Natural killer cell (primary cell): ENCODE measurements at regions not wholly inside any gene's neighbourhood (a gene's known extent, or its start where the extent isn't known, plus 50 kb on each side); places are given as distances from the start of the nearest gene placed in this dataset.

Experiments used
- ATAC-seq, 3 donors: fragments of 150-1000 bp in 2 of 3; fragments of 200-7000 bp in 1 of 3; cut with Tn5 transposase; 1 replicate in 1 of 3; 2 replicates in 2 of 3; pipeline ENCODE4 v1.10.0; 2021; ENCODE audit warnings: mild to moderate bottlenecking in 2 of 3, moderate library complexity in 2 of 3
- DNase-seq, 2 donors: peaks; one replicate each; pipeline versions ENCODE4 v3.0.0 to v3.0.0-alpha.2; 2013 to 2021; ENCODE audit warnings: mixed read lengths in 1 of 2
- H3K27ac ChIP-seq: one replicate; pipeline ENCODE4 v1.5.1; 2013; ENCODE audit warnings: mild to moderate bottlenecking, low read length
- H3K27me3 ChIP-seq: one replicate; pipeline ENCODE4 v1.6.1; 2013; ENCODE audit warnings: low read length; ENCODE audit not compliant: control insufficient read depth, insufficient read depth
- H3K36me3 ChIP-seq: one replicate; pipeline ENCODE4 v1.6.1; 2013; ENCODE audit warnings: low read length; ENCODE audit not compliant: control insufficient read depth, insufficient read depth
- H3K4me1 ChIP-seq: one replicate; pipeline ENCODE4 v1.6.1; 2013; ENCODE audit warnings: low read length; ENCODE audit not compliant: control insufficient read depth, insufficient read depth
- H3K4me3 ChIP-seq: one replicate; pipeline ENCODE4 v1.5.1; 2013; ENCODE audit warnings: low read length
- H3K9me3 ChIP-seq: one replicate; pipeline ENCODE4 v1.6.1; 2013; ENCODE audit warnings: low read length; ENCODE audit not compliant: control insufficient read depth, insufficient read depth
- H3K27ac Mint-ChIP-seq, 2 donors: one replicate each; pipeline ENCODE4 v1.8.0; 2022; ENCODE audit warnings: mild to moderate bottlenecking in 2 of 2, mixed read lengths in 2 of 2, moderate library complexity in 1 of 2
- H3K27me3 Mint-ChIP-seq, 2 donors: one replicate each; pipeline ENCODE4 v1.8.0; 2022; ENCODE audit warnings: low read depth in 2 of 2, mixed read lengths in 2 of 2
- H3K36me3 Mint-ChIP-seq: one replicate; pipeline ENCODE4 v1.8.0; 2022; ENCODE audit warnings: mixed read lengths
- H3K4me1 Mint-ChIP-seq, 2 donors: one replicate each; pipeline ENCODE4 v1.8.0; 2022; ENCODE audit warnings: mixed read lengths in 2 of 2
- H3K4me3 Mint-ChIP-seq: one replicate; pipeline ENCODE4 v1.8.0; 2022; ENCODE audit warnings: mild to moderate bottlenecking, moderate library complexity, mixed read lengths
- H3K9me3 Mint-ChIP-seq, 2 donors: one replicate each; pipeline ENCODE4 v1.8.0; 2022; ENCODE audit warnings: mixed read lengths in 2 of 2
- WGBS: methylation state at CpG from one replicate; pipeline ENCODE4 v1.1.7; 2013; ENCODE audit warnings: missing lambda C conversion rate; ENCODE audit not compliant: insufficient coverage; 5-methylcytosine and 5-hydroxymethylcytosine counted together
- intact Hi-C: fragments of 100-400 bp; cut with micrococcal nuclease; formaldehyde crosslinking; loops from one replicate; pipeline ENCODE4 v1.14.2; 2022
- TF ChIP-seq, protein P1 (sequence below): fragments of 200-600 bp; IDR thresholded peaks from one replicate; pipeline ENCODE4 v1.8.0; 2022; ENCODE audit warnings: antibody characterized with exemption

- Mint-ChIP-seq H3K27ac (no peak overlapping the region), H3K9me3 (peaks cover 11 to 12% of the 10 kb centered on the region in 2 donors), H3K27me3 (no peaks in the 10 kb centered on the region), H3K4me1 (peaks cover 0 to 6% of the 10 kb centered on the region in 2 donors), H3K36me3 (no peaks in the 10 kb centered on the region), H3K4me3 (no peak overlapping the region)
- Histone ChIP-seq H3K27ac (no peak overlapping the region), H3K4me1 (no peaks in the 10 kb centered on the region), H3K9me3 (no peaks in the 10 kb centered on the region), H3K36me3 (no peaks in the 10 kb centered on the region), H3K27me3 (no peaks in the 10 kb centered on the region), H3K4me3 (no peak overlapping the region)
- 80% methylated on average over 6 of the region's 6 CpGs for WGBS
- intact Hi-C loops: no loop called here
- ATAC-seq: no peak
- DNase-seq: no peak
- TF ChIP-seq, protein P1, sequence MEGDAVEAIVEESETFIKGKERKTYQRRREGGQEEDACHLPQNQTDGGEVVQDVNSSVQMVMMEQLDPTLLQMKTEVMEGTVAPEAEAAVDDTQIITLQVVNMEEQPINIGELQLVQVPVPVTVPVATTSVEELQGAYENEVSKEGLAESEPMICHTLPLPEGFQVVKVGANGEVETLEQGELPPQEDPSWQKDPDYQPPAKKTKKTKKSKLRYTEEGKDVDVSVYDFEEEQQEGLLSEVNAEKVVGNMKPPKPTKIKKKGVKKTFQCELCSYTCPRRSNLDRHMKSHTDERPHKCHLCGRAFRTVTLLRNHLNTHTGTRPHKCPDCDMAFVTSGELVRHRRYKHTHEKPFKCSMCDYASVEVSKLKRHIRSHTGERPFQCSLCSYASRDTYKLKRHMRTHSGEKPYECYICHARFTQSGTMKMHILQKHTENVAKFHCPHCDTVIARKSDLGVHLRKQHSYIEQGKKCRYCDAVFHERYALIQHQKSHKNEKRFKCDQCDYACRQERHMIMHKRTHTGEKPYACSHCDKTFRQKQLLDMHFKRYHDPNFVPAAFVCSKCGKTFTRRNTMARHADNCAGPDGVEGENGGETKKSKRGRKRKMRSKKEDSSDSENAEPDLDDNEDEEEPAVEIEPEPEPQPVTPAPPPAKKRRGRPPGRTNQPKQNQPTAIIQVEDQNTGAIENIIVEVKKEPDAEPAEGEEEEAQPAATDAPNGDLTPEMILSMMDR: no peak
These were observed 1768.5 kb downstream of the PCDH9 start for GRCh38 chr13:65461590-65461989.

GRCh38 chr13:65460136-65460535, 1770.0 kb downstream of the PCDH9 start:
- intact Hi-C loops: no loop called here
- TF ChIP-seq, protein P1: no peak
- Mint-ChIP-seq H3K27me3 (no peaks in the 10 kb centered on the region), H3K9me3 (peaks cover 4 to 5% of the 10 kb centered on the region in 2 donors), H3K4me1 (peaks cover 0 to 6% of the 10 kb centered on the region in 2 donors), H3K36me3 (no peaks in the 10 kb centered on the region), H3K27ac (no peak overlapping the region), H3K4me3 (no peak overlapping the region)
- no peaks in the 10 kb centered on the region for H3K4me1 ChIP-seq
- no peak overlapping the region for H3K27ac ChIP-seq
- WGBS: no CpG with 5 or more reads among the region's 1 CpG
- no peak overlapping the region for H3K4me3 ChIP-seq
- no peaks in the 10 kb centered on the region for H3K27me3 ChIP-seq
- no peaks in the 10 kb centered on the region for H3K36me3 ChIP-seq
- no peak for DNase-seq
- no peak for ATAC-seq
- H3K9me3 ChIP-seq: no peaks in the 10 kb centered on the region

- Mint-ChIP-seq H3K9me3 (peaks cover 0 to 2% of the 10 kb centered on the region in 2 donors), H3K4me1 (no peaks in the 10 kb centered on the region), H3K36me3 (no peaks in the 10 kb centered on the region), H3K4me3 (no peak overlapping the region), H3K27me3 (no peaks in the 10 kb centered on the region), H3K27ac (no peak overlapping the region)
- TF ChIP-seq, protein P1: no peak
- 88% methylated on average over 1 of the region's 5 CpGs for WGBS
- intact Hi-C loops: no loop called here
- Histone ChIP-seq H3K9me3 (no peaks in the 10 kb centered on the region), H3K4me1 (no peaks in the 10 kb centered on the region), H3K27me3 (no peaks in the 10 kb centered on the region), H3K36me3 (no peaks in the 10 kb centered on the region), H3K27ac (no peak overlapping the region), H3K4me3 (no peak overlapping the region)
- no peak for DNase-seq
- ATAC-seq: no peak
These were observed 1773.8 kb downstream of the PCDH9 start for GRCh38 chr13:65456150-65456912.

GRCh38 chr13:65454403-65454802, 1775.7 kb downstream of the PCDH9 start:
- ATAC-seq (no peak), DNase-seq (no peak)
- H3K27me3 ChIP-seq: no peaks in the 10 kb centered on the region
- H3K4me3 ChIP-seq: no peak overlapping the region
- no peaks in the 10 kb centered on the region for H3K27me3 Mint-ChIP-seq
- H3K36me3 ChIP-seq: no peaks in the 10 kb centered on the region
- 73% methylated on average over 1 of the region's 4 CpGs for WGBS
- H3K27ac Mint-ChIP-seq: no peak overlapping the region
- H3K4me1 Mint-ChIP-seq: no peaks in the 10 kb centered on the region
- H3K4me3 Mint-ChIP-seq: no peak overlapping the region
- H3K9me3 Mint-ChIP-seq: peaks cover 0 to 2% of the 10 kb centered on the region in 2 donors
- no peak overlapping the region for H3K27ac ChIP-seq
- H3K9me3 ChIP-seq: no peaks in the 10 kb centered on the region
- no peaks in the 10 kb centered on the region for H3K4me1 ChIP-seq
- TF ChIP-seq, protein P1: no peak
- intact Hi-C loops: no loop called here
- no peaks in the 10 kb centered on the region for H3K36me3 Mint-ChIP-seq
